Gastrocnemius medialis (tissue), 4 donors: ENCODE measurements at regions not wholly inside any gene's neighbourhood (a gene's known extent, or its start where the extent isn't known, plus 50 kb on each side); places are given as distances from the start of the nearest gene placed in this dataset.

ENCODE experiments used
- ATAC-seq, 2 donors: fragments of 150-250 bp; one replicate each; pipeline ENCODE4 v1.9.1; 2016
- DNase-seq, 2 donors: peaks; one replicate each; pipeline ENCODE4 v3.0.0-alpha.2; 2019
- H3K27ac ChIP-seq, 4 donors: fragments of 200-600 bp; sonication (generic); 1 replicate in 1 of 4; 2 replicates in 3 of 4; pipeline ENCODE4 v1.5.1; 2016 to 2018; ENCODE audit warnings: mild to moderate bottlenecking in 2 of 4, moderate library complexity in 1 of 4
- H3K27me3 ChIP-seq, 3 donors: fragments of 200-600 bp; sonication (generic) in 2 of 3; 1 replicate in 1 of 3; 2 replicates in 2 of 3; pipeline versions ENCODE4 v1.5.1 to v1.6.0; 2016 to 2019; ENCODE audit warnings: mild to moderate bottlenecking in 1 of 3, moderate library complexity in 1 of 3
- H3K36me3 ChIP-seq, 2 donors: fragments of 200-600 bp; sonication (generic) in 1 of 2; one replicate each; pipeline ENCODE4 v1.5.1; 2017 to 2018
- H3K4me1 ChIP-seq, 2 donors: fragments of 200-600 bp; sonication (generic) in 1 of 2; one replicate each; pipeline ENCODE4 v1.5.1; 2016 to 2017; ENCODE audit warnings: mild to moderate bottlenecking in 2 of 2
- H3K4me3 ChIP-seq, 4 donors: fragments of 200-600 bp; sonication (generic) in 3 of 4; 1 replicate in 1 of 4; 2 replicates in 3 of 4; pipeline ENCODE4 v1.5.1; 2016 to 2019; ENCODE audit warnings: mild to moderate bottlenecking in 2 of 4
- H3K9me3 ChIP-seq, 3 donors: fragments of 200-600 bp; sonication (generic) in 2 of 3; 1 replicate in 1 of 3; 2 replicates in 2 of 3; pipeline ENCODE4 v1.5.1; 2016 to 2019
- POLR2A ChIP-seq, 2 donors: fragments of 450-650 bp; IDR thresholded peaks; one replicate each; pipeline ENCODE4 v1.6.1; 2017; ENCODE audit warnings: antibody characterized with exemption in 2 of 2, mild to moderate bottlenecking in 2 of 2, moderate library complexity in 2 of 2
- in situ Hi-C, 4 donors: fragments of 200-750 bp; cut with MboI; loops; one replicate each; pipeline versions ENCODE4 v1.15.0 to v1.8.0; 2017; ENCODE audit warnings: low sequenced_read_pairs in 4 of 4
- intact Hi-C: fragments of 100-400 bp; cut with DNase I; formaldehyde crosslinking; loops from one replicate; pipeline ENCODE4 v1.15.1; 2023; ENCODE audit warnings: low total_unique reads
- TF ChIP-seq, protein P1 (sequence below), 5 experiments: fragments of 450-650 bp in 3 of 5; fragments of 200-600 bp in 2 of 5; sonication (generic) in 2 of 5; IDR thresholded peaks in 4 of 5; conservative IDR thresholded peaks in 1 of 5; 1 replicate in 4 of 5; 2 replicates in 1 of 5; pipeline ENCODE4 v1.5.1; 2016 to 2019; ENCODE audit warnings: antibody characterized with exemption in 5 of 5, mild to moderate bottlenecking in 3 of 5, moderate library complexity in 3 of 5

DNA sequence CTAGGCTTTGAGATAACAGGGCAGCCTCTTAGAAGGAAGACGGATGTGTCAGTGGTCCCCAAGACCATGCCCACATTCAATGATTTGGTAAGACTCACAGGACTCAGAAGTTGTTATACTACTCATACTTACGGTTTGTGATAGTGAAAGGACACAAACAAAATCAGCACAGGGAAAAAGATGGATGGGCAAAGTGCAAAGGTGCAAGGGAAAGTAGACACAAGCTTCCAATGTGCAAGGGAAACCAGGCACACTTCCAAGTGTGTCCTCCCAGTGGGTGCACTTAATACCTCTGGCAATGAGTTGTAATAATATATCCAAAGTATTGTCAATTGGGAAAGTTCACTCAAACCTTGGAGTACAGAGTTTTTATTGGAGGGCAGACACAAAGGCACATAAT lies 53.8 kb upstream of the VCX start:
- Histone ChIP-seq H3K27ac (no peak overlapping the region), H3K9me3 (no peaks in the 10 kb centered on the region), H3K4me3 (no peak overlapping the region), H3K36me3 (no peaks in the 10 kb centered on the region), H3K27me3 (no peaks in the 10 kb centered on the region), H3K4me1 (no peaks in the 10 kb centered on the region)
- ATAC-seq (no peak), DNase-seq (no peak)
- in situ Hi-C loops = no loop called here
- intact Hi-C loops = no loop called here
- TF ChIP-seq POLR2A (IDR thresholded peaks at IDR 0.05) = no peak
- TF ChIP-seq, protein P1, sequence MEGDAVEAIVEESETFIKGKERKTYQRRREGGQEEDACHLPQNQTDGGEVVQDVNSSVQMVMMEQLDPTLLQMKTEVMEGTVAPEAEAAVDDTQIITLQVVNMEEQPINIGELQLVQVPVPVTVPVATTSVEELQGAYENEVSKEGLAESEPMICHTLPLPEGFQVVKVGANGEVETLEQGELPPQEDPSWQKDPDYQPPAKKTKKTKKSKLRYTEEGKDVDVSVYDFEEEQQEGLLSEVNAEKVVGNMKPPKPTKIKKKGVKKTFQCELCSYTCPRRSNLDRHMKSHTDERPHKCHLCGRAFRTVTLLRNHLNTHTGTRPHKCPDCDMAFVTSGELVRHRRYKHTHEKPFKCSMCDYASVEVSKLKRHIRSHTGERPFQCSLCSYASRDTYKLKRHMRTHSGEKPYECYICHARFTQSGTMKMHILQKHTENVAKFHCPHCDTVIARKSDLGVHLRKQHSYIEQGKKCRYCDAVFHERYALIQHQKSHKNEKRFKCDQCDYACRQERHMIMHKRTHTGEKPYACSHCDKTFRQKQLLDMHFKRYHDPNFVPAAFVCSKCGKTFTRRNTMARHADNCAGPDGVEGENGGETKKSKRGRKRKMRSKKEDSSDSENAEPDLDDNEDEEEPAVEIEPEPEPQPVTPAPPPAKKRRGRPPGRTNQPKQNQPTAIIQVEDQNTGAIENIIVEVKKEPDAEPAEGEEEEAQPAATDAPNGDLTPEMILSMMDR (IDR thresholded peaks at IDR 0.05 in 4 of 5, conservative IDR thresholded peaks at IDR 0.05 in 1 of 5) = no peak

DNA sequence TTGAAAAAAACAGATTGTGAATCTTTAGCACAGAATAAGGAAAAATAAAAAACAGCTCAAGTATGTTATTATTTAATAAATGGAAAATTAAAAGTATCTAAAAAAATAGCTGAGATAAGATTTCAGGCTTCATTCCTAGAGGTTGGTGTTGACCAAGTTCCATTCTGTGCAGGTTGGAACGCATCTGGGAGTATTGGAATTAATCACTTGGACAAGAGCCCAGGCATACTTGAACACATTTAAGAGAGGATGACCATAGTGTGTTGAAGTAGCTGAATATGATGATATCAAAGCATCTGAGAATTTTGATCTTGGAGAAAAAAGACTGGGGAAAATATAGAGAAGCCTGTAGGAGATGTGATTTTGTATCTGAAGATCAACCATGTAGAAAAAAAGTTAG lies 54.6 kb upstream of the VCX start:
- no peak overlapping the region for H3K4me3 ChIP-seq
- no peak for DNase-seq
- H3K4me1 ChIP-seq = no peaks in the 10 kb centered on the region
- intact Hi-C loops (no loop called here), in situ Hi-C loops (no loop called here)
- H3K36me3 ChIP-seq = no peaks in the 10 kb centered on the region
- H3K9me3 ChIP-seq = no peaks in the 10 kb centered on the region
- no peaks in the 10 kb centered on the region for H3K27me3 ChIP-seq
- no peak for ATAC-seq
- H3K27ac ChIP-seq = no peak overlapping the region
- TF ChIP-seq, protein P1 (IDR thresholded peaks at IDR 0.05 in 4 of 5, conservative IDR thresholded peaks at IDR 0.05 in 1 of 5) = no peak
- TF ChIP-seq POLR2A (IDR thresholded peaks at IDR 0.05) = no peak

DNA sequence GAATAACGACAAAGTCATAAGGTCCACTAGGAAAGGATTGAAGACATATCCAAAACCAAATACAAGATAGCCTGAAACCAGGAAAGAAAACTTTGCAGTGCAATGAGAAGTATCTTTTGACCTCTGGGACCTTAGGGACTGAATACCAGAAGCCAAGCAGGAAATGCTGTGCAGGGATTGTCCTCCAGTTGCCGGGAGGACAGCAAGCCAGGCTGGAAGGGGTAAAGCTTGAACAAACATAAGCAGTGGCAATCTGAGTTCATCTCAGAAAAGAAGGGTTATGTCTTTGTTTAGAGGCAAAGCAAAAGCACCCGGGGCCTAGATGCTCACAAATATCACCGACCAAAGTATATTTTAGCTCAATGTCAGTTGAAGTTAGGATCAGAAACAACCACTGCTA lies 55.3 kb upstream of the VCX start:
- TF ChIP-seq POLR2A (IDR thresholded peaks at IDR 0.05) = no peak
- TF ChIP-seq, protein P1 (IDR thresholded peaks at IDR 0.05 in 4 of 5, conservative IDR thresholded peaks at IDR 0.05 in 1 of 5) = no peak

DNA sequence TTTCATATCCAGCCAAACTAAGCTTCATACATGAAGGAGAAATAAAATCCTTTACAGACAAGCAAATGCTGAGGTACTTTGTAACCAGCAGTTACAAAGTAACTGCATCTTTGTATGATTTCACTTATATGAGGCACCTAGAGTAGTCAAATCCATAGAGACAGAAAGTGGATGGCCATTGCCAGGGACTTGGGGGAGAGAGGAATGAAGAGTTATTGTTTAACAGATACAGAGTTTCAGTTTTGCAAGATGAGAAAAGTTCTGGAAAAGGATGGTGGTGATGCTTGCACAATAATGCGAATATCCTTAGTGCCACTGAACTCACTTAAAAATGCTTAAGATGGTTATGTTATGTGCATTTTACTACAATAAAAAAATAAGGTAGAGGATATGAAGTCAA lies 58.4 kb upstream of the VCX start:
- Histone ChIP-seq H3K4me3 (no peak overlapping the region), H3K9me3 (no peaks in the 10 kb centered on the region), H3K36me3 (no peaks in the 10 kb centered on the region), H3K27me3 (no peaks in the 10 kb centered on the region), H3K4me1 (no peaks in the 10 kb centered on the region), H3K27ac (no peak overlapping the region)
- in situ Hi-C loops = no loop called here
- DNase-seq (no peak), ATAC-seq (no peak)
- no peak for TF ChIP-seq POLR2A (IDR thresholded peaks at IDR 0.05)
- TF ChIP-seq, protein P1 (IDR thresholded peaks at IDR 0.05 in 4 of 5, conservative IDR thresholded peaks at IDR 0.05 in 1 of 5) = no peak
- intact Hi-C loops = no loop called here

More for the DNA sequence above, 55.3 kb upstream of the VCX start:
- Histone ChIP-seq H3K9me3 (no peaks in the 10 kb centered on the region), H3K27me3 (no peaks in the 10 kb centered on the region), H3K27ac (no peak overlapping the region), H3K36me3 (no peaks in the 10 kb centered on the region), H3K4me1 (no peaks in the 10 kb centered on the region), H3K4me3 (no peak overlapping the region)
- intact Hi-C loops = no loop called here
- no peak for DNase-seq
- in situ Hi-C loops = no loop called here
- ATAC-seq = no peak

DNA sequence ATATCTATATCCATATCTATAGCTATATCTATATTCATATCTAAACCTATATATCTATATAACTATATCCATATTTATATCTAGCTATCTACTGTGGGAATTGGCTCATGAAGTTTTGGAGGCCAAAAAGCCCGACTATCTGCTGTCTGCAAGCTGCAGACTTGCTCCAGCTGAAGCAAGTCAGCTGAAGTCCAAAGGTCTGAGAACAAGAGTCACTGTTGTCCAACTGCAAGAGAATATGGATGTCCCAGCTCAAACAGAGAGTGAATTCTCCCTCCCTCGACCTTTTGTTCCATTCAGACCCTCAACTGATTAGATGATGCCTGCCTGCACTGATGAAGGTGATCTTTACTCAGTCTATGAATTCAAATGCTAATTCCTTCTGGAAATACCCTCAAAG lies 63.3 kb upstream of the VCX start:
- in situ Hi-C loops = no loop called here
- no peak overlapping the region for H3K4me3 ChIP-seq
- H3K27ac ChIP-seq = no peak overlapping the region
- ATAC-seq (no peak), DNase-seq (no peak)
- no peak for TF ChIP-seq POLR2A (IDR thresholded peaks at IDR 0.05)
- TF ChIP-seq, protein P1 (IDR thresholded peaks at IDR 0.05 in 4 of 5, conservative IDR thresholded peaks at IDR 0.05 in 1 of 5) = no peak
- intact Hi-C loops = no loop called here
- no peaks in the 10 kb centered on the region for H3K36me3 ChIP-seq
- no peaks in the 10 kb centered on the region for H3K9me3 ChIP-seq
- no peaks in the 10 kb centered on the region for H3K27me3 ChIP-seq
- no peaks in the 10 kb centered on the region for H3K4me1 ChIP-seq
